Astrocyte (in vitro differentiated cells and primary cell): ENCODE measurements at regions not wholly inside any gene's neighbourhood (a gene's known extent, or its start where the extent isn't known, plus 50 kb on each side); places are given as distances from the start of the nearest gene placed in this dataset.

Experiments
- DNase-seq: peaks from one replicate; pipeline ENCODE4 v3.0.0-alpha.2; 2010; ENCODE audit warnings: low read depth
- FAIRE-seq: peaks from 2 replicates; lab custom pipeline; 2011; peaks lifted over from hg19 to GRCh38; lab: Jason Lieb, UNC
- H2AFZ ChIP-seq: 2 replicates; pipeline ENCODE4 v1.6.0; 2012; ENCODE audit warnings: low read depth, low read length, inconsistent platforms
- H3K27ac ChIP-seq: 2 replicates; pipeline ENCODE4 v1.5.1; 2011; ENCODE audit warnings: low read depth, low read length, inconsistent platforms
- H3K27me3 ChIP-seq: 2 replicates; pipeline ENCODE4 v1.6.0; 2011; ENCODE audit warnings: low read length, inconsistent platforms; ENCODE audit not compliant: insufficient read depth
- H3K36me3 ChIP-seq: 2 replicates; pipeline ENCODE4 v1.5.1; 2011; ENCODE audit warnings: low read length, inconsistent platforms; ENCODE audit not compliant: insufficient read depth
- H3K4me1 ChIP-seq: 2 replicates; pipeline ENCODE4 v1.5.1; 2011; ENCODE audit warnings: low read length, inconsistent platforms; ENCODE audit not compliant: insufficient read depth
- H3K4me2 ChIP-seq: 2 replicates; pipeline ENCODE4 v1.6.0; 2012; ENCODE audit warnings: low read length, inconsistent platforms
- H3K4me3 ChIP-seq: 2 replicates; pipeline ENCODE4 v1.5.1; 2011; ENCODE audit warnings: low read depth, mild to moderate bottlenecking, low read length, inconsistent platforms; ENCODE audit not compliant: insufficient read depth
- H3K79me2 ChIP-seq: 2 replicates; pipeline ENCODE4 v1.6.0; 2012; ENCODE audit warnings: mild to moderate bottlenecking, low read length, inconsistent platforms; ENCODE audit not compliant: insufficient read depth
- H3K9ac ChIP-seq: 2 replicates; pipeline ENCODE4 v1.6.0; 2012; ENCODE audit warnings: mild to moderate bottlenecking, low read length, inconsistent platforms
- H3K9me3 ChIP-seq: 2 replicates; pipeline ENCODE4 v1.5.1; 2012; ENCODE audit warnings: low read depth, mild to moderate bottlenecking, low read length, inconsistent platforms; ENCODE audit not compliant: insufficient read depth
- H4K20me1 ChIP-seq: 2 replicates; pipeline ENCODE4 v1.6.0; 2012; ENCODE audit warnings: low read length, inconsistent platforms; ENCODE audit not compliant: insufficient read depth
- H3K27ac Mint-ChIP-seq: one replicate; pipeline ENCODE4 v1.8.0; 2021; ENCODE audit warnings: mild to moderate bottlenecking, mixed read lengths; ENCODE audit not compliant: unreplicated experiment
- H3K27me3 Mint-ChIP-seq: one replicate; pipeline ENCODE4 v1.8.0; 2021; ENCODE audit warnings: low read depth, mixed read lengths; ENCODE audit not compliant: unreplicated experiment
- H3K36me3 Mint-ChIP-seq: one replicate; pipeline ENCODE4 v1.8.0; 2021; ENCODE audit warnings: low read depth, mixed read lengths; ENCODE audit not compliant: unreplicated experiment
- H3K4me1 Mint-ChIP-seq: one replicate; pipeline ENCODE4 v1.8.0; 2021; ENCODE audit warnings: low read depth, mixed read lengths; ENCODE audit not compliant: unreplicated experiment
- H3K4me3 Mint-ChIP-seq: one replicate; pipeline ENCODE4 v1.8.0; 2021; ENCODE audit warnings: mild to moderate bottlenecking, moderate library complexity, mixed read lengths; ENCODE audit not compliant: unreplicated experiment
- H3K9me3 Mint-ChIP-seq: one replicate; pipeline ENCODE4 v1.8.0; 2021; ENCODE audit warnings: mild to moderate bottlenecking, mixed read lengths; ENCODE audit not compliant: unreplicated experiment
- EZH2 ChIP-seq: IDR thresholded peaks from 2 replicates; pipeline ENCODE4 v1.6.1; 2012; ENCODE audit warnings: mild to moderate bottlenecking, low read length, inconsistent platforms; ENCODE audit not compliant: insufficient read depth
- TF ChIP-seq, protein P1 (sequence below): IDR thresholded peaks from 2 replicates; pipeline ENCODE4 v1.5.1; 2011; ENCODE audit warnings: low read depth, mild to moderate bottlenecking, inconsistent platforms, low read length, moderate library complexity; ENCODE audit not compliant: insufficient read depth

DNA sequence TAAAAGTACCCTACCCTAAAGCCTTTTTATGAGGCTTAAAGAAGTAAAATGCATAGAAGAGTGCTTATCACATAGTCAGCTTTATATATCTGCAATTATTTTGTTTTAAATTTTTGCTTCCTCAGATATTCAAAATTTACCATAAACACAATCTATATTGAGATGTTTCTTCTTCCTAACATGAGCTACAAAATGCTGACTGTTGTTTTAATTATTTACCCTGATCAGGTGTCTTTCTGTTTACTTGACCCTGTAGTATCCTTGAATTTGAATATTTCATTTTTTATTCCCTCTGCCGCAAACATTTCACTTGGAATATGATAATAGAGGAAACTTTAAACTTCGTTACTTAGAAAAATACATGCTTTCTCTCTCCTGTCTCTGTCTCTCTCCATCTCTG, 147.9 kb downstream of the TMX3 start:
- no peaks in the 10 kb centered on the region for H3K36me3 ChIP-seq
- TF ChIP-seq EZH2 = no peak
- TF ChIP-seq, protein P1, sequence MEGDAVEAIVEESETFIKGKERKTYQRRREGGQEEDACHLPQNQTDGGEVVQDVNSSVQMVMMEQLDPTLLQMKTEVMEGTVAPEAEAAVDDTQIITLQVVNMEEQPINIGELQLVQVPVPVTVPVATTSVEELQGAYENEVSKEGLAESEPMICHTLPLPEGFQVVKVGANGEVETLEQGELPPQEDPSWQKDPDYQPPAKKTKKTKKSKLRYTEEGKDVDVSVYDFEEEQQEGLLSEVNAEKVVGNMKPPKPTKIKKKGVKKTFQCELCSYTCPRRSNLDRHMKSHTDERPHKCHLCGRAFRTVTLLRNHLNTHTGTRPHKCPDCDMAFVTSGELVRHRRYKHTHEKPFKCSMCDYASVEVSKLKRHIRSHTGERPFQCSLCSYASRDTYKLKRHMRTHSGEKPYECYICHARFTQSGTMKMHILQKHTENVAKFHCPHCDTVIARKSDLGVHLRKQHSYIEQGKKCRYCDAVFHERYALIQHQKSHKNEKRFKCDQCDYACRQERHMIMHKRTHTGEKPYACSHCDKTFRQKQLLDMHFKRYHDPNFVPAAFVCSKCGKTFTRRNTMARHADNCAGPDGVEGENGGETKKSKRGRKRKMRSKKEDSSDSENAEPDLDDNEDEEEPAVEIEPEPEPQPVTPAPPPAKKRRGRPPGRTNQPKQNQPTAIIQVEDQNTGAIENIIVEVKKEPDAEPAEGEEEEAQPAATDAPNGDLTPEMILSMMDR = no peak
- DNase-seq (no peak), FAIRE-seq (no peak)
- H3K4me1 ChIP-seq = no peaks in the 10 kb centered on the region
- no peak overlapping the region for H3K4me3 ChIP-seq
- no peak overlapping the region for H3K9ac ChIP-seq
- no peaks in the 10 kb centered on the region for H3K9me3 ChIP-seq
- H3K79me2 ChIP-seq = no peaks in the 10 kb centered on the region
- no peak overlapping the region for H3K27ac ChIP-seq
- Mint-ChIP-seq H3K27ac (no peak overlapping the region), H3K4me1 (no peaks in the 10 kb centered on the region), H3K36me3 (no peaks in the 10 kb centered on the region), H3K9me3 (peaks cover under 1% of the 10 kb centered on the region), H3K27me3 (no peaks in the 10 kb centered on the region), H3K4me3 (no peak overlapping the region)
- H4K20me1 ChIP-seq = no peaks in the 10 kb centered on the region
- no peak overlapping the region for H3K4me2 ChIP-seq
- H2AFZ ChIP-seq = no peak overlapping the region
- no peaks in the 10 kb centered on the region for H3K27me3 ChIP-seq

DNA sequence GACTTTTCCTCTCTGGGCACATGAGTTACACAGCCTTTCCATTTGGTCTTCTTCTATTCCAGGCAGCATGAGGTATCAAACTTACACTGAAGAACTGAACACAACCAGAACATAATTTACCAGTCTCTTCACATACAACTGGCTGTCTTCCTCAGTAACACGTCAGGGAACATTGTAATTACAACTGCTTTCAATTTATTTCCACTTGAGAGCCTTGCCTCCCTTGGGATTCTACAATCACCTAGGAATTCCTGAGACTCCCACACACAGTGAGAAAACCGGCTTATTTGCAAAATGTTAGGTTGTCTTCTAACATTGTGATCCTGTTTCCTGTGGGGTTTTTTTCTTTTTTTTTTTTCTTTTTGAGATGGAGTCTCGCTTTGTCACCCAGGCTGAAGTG, 149.9 kb downstream of the TMX3 start:
- Mint-ChIP-seq H3K4me3 (no peak overlapping the region), H3K4me1 (no peaks in the 10 kb centered on the region), H3K9me3 (no peaks in the 10 kb centered on the region), H3K36me3 (no peaks in the 10 kb centered on the region), H3K27ac (no peak overlapping the region), H3K27me3 (no peaks in the 10 kb centered on the region)
- Histone ChIP-seq H3K9ac (no peak overlapping the region), H3K27ac (no peak overlapping the region), H3K9me3 (no peaks in the 10 kb centered on the region), H2AFZ (no peak overlapping the region), H3K4me2 (no peak overlapping the region), H3K27me3 (no peaks in the 10 kb centered on the region), H3K36me3 (no peaks in the 10 kb centered on the region), H3K4me3 (no peak overlapping the region), H4K20me1 (no peaks in the 10 kb centered on the region), H3K79me2 (no peaks in the 10 kb centered on the region), H3K4me1 (no peaks in the 10 kb centered on the region)
- TF ChIP-seq EZH2 = no peak
- TF ChIP-seq, protein P1 = no peak
- FAIRE-seq (no peak), DNase-seq (peak; percentile 84)

DNA sequence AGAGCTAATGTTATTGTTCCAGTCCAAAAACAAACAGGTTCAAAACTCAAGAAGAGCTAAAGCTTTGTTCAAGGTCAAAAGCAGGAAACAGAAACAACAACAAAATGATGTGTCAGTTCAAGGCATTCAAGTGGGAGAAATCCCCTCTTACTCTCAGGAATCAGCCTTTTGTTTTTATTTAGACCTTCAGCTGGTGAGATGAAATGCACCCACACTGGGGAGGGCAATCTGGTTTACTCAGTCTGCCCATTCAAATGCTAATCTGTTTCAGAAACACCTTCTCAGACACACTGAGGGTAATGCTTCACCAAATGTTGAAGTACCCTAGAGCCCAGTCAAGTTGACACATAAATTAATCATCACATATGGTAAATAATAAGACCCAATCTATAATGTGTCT, 150.6 kb downstream of the TMX3 start:
- Histone ChIP-seq H3K4me2 (no peak overlapping the region), H3K79me2 (no peaks in the 10 kb centered on the region), H3K4me3 (no peak overlapping the region), H3K36me3 (no peaks in the 10 kb centered on the region), H2AFZ (no peak overlapping the region), H3K27ac (no peak overlapping the region), H3K27me3 (no peaks in the 10 kb centered on the region), H3K9ac (no peak overlapping the region), H4K20me1 (no peaks in the 10 kb centered on the region), H3K4me1 (no peaks in the 10 kb centered on the region), H3K9me3 (no peaks in the 10 kb centered on the region)
- no peak overlapping the region for H3K4me3 Mint-ChIP-seq
- H3K36me3 Mint-ChIP-seq = no peaks in the 10 kb centered on the region
- peaks cover 3% of the 10 kb centered on the region for H3K27me3 Mint-ChIP-seq
- peak; percentile 37 for FAIRE-seq
- H3K9me3 Mint-ChIP-seq = no peaks in the 10 kb centered on the region
- no peak for DNase-seq
- TF ChIP-seq EZH2 = no peak
- no peak overlapping the region for H3K27ac Mint-ChIP-seq
- H3K4me1 Mint-ChIP-seq = no peaks in the 10 kb centered on the region
